Peyer's patch (tissue), 4 donors: ENCODE measurements at regions not wholly inside any gene's neighbourhood (a gene's known extent, or its start where the extent isn't known, plus 50 kb on each side); places are given as distances from the start of the nearest gene placed in this dataset.

Experiments used
- DNase-seq, 3 donors: peaks; one replicate each; pipeline ENCODE4 v3.0.0-alpha.2; 2017 to 2019
- H3K27ac ChIP-seq, 4 donors: fragments of 200-600 bp; sonication (generic); one replicate each; pipeline ENCODE4 v1.5.1; 2016 to 2019
- H3K27me3 ChIP-seq, 2 donors: fragments of 200-600 bp; sonication (generic); one replicate each; pipeline ENCODE4 v1.5.1; 2019
- H3K36me3 ChIP-seq, 3 donors: fragments of 200-600 bp; sonication (generic); one replicate each; pipeline ENCODE4 v1.5.1; 2016 to 2019
- H3K4me1 ChIP-seq, 4 donors: fragments of 200-600 bp; sonication (generic); one replicate each; pipeline ENCODE4 v1.5.1; 2016 to 2019
- H3K4me3 ChIP-seq, 4 donors: fragments of 200-600 bp; sonication (generic); 1 replicate in 3 of 4; 2 replicates in 1 of 4; pipeline ENCODE4 v1.5.1; 2016 to 2019; ENCODE audit warnings: mild to moderate bottlenecking in 1 of 4
- H3K9me3 ChIP-seq, 4 donors: fragments of 200-600 bp; sonication (generic); one replicate each; pipeline ENCODE4 v1.5.1; 2016 to 2019; ENCODE audit warnings: mild to moderate bottlenecking in 1 of 4
- POLR2A ChIP-seq, 2 donors: fragments of 450-650 bp; IDR thresholded peaks; one replicate each; pipeline ENCODE4 v1.5.1; 2017; ENCODE audit warnings: antibody characterized with exemption in 2 of 2, mild to moderate bottlenecking in 2 of 2, moderate library complexity in 2 of 2
- TF ChIP-seq, protein P1 (sequence below), 6 experiments: fragments of 450-650 bp in 4 of 6; fragments of 200-600 bp in 2 of 6; sonication (generic) in 1 of 6; IDR thresholded peaks; one replicate each; pipeline ENCODE4 v1.5.1; 2017 to 2019; ENCODE audit warnings: antibody characterized with exemption in 6 of 6, mild to moderate bottlenecking in 3 of 6, moderate library complexity in 1 of 6

DNA sequence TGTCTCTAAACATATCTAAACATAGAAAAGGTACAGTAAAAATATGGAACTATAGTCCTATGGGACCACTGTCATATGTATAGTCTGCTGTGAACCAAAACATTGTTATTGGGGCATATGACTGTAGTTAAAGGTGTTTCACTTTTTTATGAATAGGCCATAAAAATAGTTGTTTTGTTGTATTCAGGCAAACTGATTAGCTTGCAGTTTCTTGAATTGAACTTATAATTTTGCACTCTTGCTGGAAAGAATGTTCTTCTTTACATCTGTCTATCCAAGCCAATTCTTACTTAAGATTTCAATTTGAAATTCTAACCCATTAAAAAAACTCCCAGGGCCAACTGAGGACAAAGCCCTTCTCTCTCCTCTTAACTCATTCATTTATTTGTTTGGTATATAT, 234.1 kb downstream of the NOVA1 start:
- Histone ChIP-seq H3K4me3 (no peak overlapping the region), H3K27ac (no peak overlapping the region), H3K36me3 (no peaks in the 10 kb centered on the region), H3K27me3 (no peaks in the 10 kb centered on the region), H3K9me3 (no peaks in the 10 kb centered on the region), H3K4me1 (no peaks in the 10 kb centered on the region)
- TF ChIP-seq, protein P1, sequence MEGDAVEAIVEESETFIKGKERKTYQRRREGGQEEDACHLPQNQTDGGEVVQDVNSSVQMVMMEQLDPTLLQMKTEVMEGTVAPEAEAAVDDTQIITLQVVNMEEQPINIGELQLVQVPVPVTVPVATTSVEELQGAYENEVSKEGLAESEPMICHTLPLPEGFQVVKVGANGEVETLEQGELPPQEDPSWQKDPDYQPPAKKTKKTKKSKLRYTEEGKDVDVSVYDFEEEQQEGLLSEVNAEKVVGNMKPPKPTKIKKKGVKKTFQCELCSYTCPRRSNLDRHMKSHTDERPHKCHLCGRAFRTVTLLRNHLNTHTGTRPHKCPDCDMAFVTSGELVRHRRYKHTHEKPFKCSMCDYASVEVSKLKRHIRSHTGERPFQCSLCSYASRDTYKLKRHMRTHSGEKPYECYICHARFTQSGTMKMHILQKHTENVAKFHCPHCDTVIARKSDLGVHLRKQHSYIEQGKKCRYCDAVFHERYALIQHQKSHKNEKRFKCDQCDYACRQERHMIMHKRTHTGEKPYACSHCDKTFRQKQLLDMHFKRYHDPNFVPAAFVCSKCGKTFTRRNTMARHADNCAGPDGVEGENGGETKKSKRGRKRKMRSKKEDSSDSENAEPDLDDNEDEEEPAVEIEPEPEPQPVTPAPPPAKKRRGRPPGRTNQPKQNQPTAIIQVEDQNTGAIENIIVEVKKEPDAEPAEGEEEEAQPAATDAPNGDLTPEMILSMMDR (IDR thresholded peaks at IDR 0.05), result no peak
- no peak for TF ChIP-seq POLR2A (IDR thresholded peaks at IDR 0.05)
- no peak for DNase-seq

DNA sequence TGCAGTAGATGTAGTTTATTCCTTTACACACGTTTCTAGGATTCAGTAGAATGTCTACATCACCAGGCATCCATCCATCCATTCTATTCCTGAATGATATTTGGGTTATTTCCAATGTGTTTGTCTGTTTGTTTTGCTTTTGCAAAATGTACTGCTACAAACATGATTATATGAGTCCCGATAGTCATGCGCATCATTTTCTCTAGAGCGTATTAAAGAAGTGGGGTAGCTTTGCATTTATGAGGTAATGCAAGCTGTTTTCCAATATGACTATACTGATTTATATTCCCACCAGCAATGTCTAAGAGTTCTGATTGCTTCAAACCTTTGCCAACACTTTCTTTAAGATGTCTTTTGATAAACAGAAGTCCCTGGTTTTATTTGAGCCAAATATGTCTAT, 253.2 kb downstream of the NOVA1 start:
- no peaks in the 10 kb centered on the region for H3K27me3 ChIP-seq
- no peaks in the 10 kb centered on the region for H3K9me3 ChIP-seq
- H3K36me3 ChIP-seq, result no peaks in the 10 kb centered on the region
- H3K4me1 ChIP-seq, result no peaks in the 10 kb centered on the region
- DNase-seq, result no peak
- no peak for TF ChIP-seq POLR2A (IDR thresholded peaks at IDR 0.05)
- H3K27ac ChIP-seq, result no peak overlapping the region
- no peak overlapping the region for H3K4me3 ChIP-seq

DNA sequence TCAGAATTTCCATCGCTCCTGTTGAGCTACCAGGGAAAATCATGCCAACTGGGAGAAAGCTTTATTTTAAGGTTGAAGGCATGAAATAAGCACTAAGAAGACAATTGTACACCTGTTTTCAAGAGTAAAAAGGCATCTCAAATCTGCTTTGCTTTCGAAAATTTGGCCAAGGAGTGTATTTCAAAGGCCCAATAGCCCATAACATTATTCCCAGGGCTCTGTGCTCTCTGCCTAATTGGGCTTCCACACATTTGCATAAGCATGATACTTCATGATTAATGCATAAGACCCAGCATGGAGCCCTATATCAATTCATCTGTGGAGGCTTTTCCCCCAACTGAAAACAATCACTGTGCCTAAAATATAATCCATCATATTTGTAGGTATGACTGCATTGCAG, 258.5 kb downstream of the NOVA1 start:
- no peak for TF ChIP-seq POLR2A (IDR thresholded peaks at IDR 0.05)
- TF ChIP-seq, protein P1 (IDR thresholded peaks at IDR 0.05), result no peak
- Histone ChIP-seq H3K9me3 (no peaks in the 10 kb centered on the region), H3K4me1 (no peaks in the 10 kb centered on the region), H3K4me3 (no peak overlapping the region), H3K36me3 (no peaks in the 10 kb centered on the region), H3K27me3 (no peaks in the 10 kb centered on the region), H3K27ac (no peak overlapping the region)
- DNase-seq, result no peak

DNA sequence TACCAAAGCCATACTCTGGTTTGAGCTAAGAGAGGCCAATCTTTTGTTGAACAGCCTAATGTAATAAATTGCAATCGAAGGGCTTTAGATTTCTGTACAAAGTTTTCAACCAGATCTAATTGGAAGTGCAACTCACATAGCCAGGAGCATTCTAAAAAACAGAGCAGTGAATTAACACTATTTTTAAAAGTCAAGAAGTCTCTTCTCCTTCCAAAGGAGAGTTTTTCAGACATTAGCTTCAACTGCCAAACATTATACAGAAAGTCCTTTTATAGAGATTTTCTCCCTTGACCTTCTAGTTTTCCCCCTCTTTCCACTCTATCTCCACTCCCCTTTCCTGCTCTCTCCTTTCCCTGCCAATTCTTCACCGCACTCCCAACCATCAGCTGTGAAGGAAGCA, 259.6 kb downstream of the NOVA1 start:
- H3K4me3 ChIP-seq, result no peak overlapping the region
- no peaks in the 10 kb centered on the region for H3K36me3 ChIP-seq
- DNase-seq, result no peak
- H3K9me3 ChIP-seq, result no peaks in the 10 kb centered on the region
- H3K4me1 ChIP-seq, result no peaks in the 10 kb centered on the region
- no peak for TF ChIP-seq POLR2A (IDR thresholded peaks at IDR 0.05)
- TF ChIP-seq, protein P1 (IDR thresholded peaks at IDR 0.05), result no peak
- H3K27ac ChIP-seq, result no peak overlapping the region
- H3K27me3 ChIP-seq, result no peaks in the 10 kb centered on the region

DNA sequence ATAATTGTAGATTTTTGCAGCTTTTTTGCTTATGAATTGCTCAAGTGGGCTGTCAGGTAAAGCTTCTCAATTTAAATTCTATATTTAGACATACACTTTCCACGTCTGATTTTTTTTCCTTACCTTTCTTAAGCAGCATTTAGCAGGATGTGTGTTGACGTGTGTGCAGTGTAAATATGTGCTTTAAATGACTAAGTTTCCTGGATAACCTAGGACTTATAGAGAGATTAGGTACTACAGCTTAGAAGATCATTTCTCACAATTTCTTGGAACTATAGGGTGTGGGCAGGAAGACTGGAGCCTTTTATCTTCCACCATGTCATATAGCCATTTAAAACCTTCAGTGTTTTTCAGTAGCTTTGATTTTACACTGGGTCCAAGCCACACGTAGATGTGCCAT, 263.5 kb downstream of the NOVA1 start:
- Histone ChIP-seq H3K9me3 (no peaks in the 10 kb centered on the region), H3K27ac (no peak overlapping the region), H3K4me3 (no peak overlapping the region), H3K36me3 (no peaks in the 10 kb centered on the region), H3K27me3 (no peaks in the 10 kb centered on the region), H3K4me1 (no peaks in the 10 kb centered on the region)
- no peak for DNase-seq
- TF ChIP-seq POLR2A (IDR thresholded peaks at IDR 0.05), result no peak
- TF ChIP-seq, protein P1 (IDR thresholded peaks at IDR 0.05), result no peak

DNA sequence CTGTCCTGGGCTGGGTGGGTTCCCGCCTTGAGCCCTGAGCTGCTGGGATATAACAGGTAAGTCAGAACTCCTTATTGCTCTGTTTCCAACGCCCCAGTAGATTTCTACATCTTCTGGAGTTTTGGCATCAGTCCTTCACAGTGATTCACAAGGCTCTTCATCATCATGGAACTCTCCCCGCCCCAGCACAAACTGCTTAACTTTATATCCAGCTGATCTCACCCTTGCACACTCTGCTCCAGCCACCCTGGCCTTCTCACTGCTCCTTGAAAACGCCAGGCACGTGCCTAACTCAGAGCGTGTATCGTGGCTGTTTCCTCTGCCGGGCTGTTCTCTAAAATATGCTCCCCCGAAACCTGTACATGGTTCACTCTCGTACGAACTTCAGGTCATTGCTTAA, 264.9 kb downstream of the NOVA1 start:
- H3K27me3 ChIP-seq, result no peaks in the 10 kb centered on the region
- DNase-seq, result peak in 1 of 3 donors; percentile 45
- H3K4me3 ChIP-seq, result no peak overlapping the region
- H3K4me1 ChIP-seq, result no peaks in the 10 kb centered on the region
- no peaks in the 10 kb centered on the region for H3K36me3 ChIP-seq
- H3K27ac ChIP-seq, result no peak overlapping the region
- no peak for TF ChIP-seq POLR2A (IDR thresholded peaks at IDR 0.05)
- TF ChIP-seq, protein P1 (IDR thresholded peaks at IDR 0.05), result no peak
- no peaks in the 10 kb centered on the region for H3K9me3 ChIP-seq
